Lower leg skin (tissue), 3 donors: ENCODE measurements at regions not wholly inside any gene's neighbourhood (a gene's known extent, or its start where the extent isn't known, plus 50 kb on each side); places are given as distances from the start of the nearest gene placed in this dataset.

Source experiments
- CTCF ChIP-seq, 3 donors: fragments of 450-650 bp; IDR thresholded peaks; one replicate each; pipeline ENCODE4 v1.5.1; 2016; ENCODE audit warnings: antibody characterized with exemption in 3 of 3, mild to moderate bottlenecking in 3 of 3, moderate library complexity in 2 of 3
- POLR2A ChIP-seq, 2 donors: fragments of 450-650 bp; IDR thresholded peaks; one replicate each; pipeline ENCODE4 v1.6.1; 2016 to 2017; ENCODE audit warnings: antibody characterized with exemption in 2 of 2, mild to moderate bottlenecking in 1 of 2, moderate library complexity in 1 of 2

DNA sequence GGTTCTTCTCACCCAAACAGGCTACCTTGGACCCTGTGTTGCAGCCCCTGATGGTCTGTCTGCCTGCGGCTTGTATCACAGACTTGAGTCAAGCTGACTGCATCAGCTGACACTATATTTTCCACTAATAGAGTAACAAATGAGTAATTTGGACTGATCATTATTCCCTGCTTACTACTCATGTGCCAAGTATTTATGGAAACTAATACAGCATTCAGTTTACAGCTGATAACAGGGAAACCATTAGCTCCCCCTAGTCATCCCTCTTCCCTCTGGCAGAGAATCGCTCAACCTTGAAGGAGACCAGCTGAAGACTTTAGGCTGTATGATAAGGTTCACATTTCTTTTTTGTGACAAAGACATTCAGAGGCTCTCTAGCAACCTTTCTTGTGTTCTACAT, 116.6 kb upstream of the SYT6 start:
- TF ChIP-seq CTCF (IDR thresholded peaks at IDR 0.05), result no peak
- TF ChIP-seq POLR2A (IDR thresholded peaks at IDR 0.05), result no peak
